ENCODE measurements at regions not wholly inside any gene's neighbourhood (a gene's known extent, or its start where the extent isn't known, plus 50 kb on each side); places are given as distances from the start of the nearest gene placed in this dataset.
"Not testable (repeated sequence)": the region's sequence is repeated elsewhere in the genome, so short reads cannot be mapped to it uniquely, and the experiment has no call there.

GRCh38 chr3:169007145-169007544 is 656.4 kb downstream of the MECOM start:
- Histone ChIP-seq H3K27ac (ENCODE audit: low read length) (no peak overlapping the region), H3K4me2 (ENCODE audit: low read depth, low read length) (no peak overlapping the region), H3K9me3 (replicated peaks; ENCODE audit: insufficient read depth, low read length) (no peaks in the 10 kb centered on the region), H3K9ac (ENCODE audit: low read length) (no peak overlapping the region), H3K4me3 (ENCODE audit: low read length) (no peak overlapping the region), H3K79me2 (ENCODE audit: low read length) (no peaks in the 10 kb centered on the region), H2AFZ (ENCODE audit: low read length) (no peak overlapping the region), H3K27me3 (replicated peaks; ENCODE audit: insufficient read depth, low read length) (no peaks in the 10 kb centered on the region), H3F3A (ENCODE audit: insufficient read depth, low read length) (no peaks in the 10 kb centered on the region), H3K36me3 (replicated peaks; ENCODE audit: insufficient read depth, low read length) (no peaks in the 10 kb centered on the region), H3K9me2 (replicated peaks; ENCODE audit: insufficient read depth, low read length) (no peaks in the 10 kb centered on the region), H4K20me1 (ENCODE audit: insufficient read depth, low read length) (no peaks in the 10 kb centered on the region), H3K4me1 (ENCODE audit: low read length) (peaks cover 9% of the 10 kb centered on the region)
- TF ChIP-seq EZH2phosphoT487 (IDR thresholded peaks at IDR 0.05; ENCODE audit: low read length) (no peak), EZH2 (optimal IDR thresholded peaks at IDR 0.05; ENCODE audit: low read depth, low read length) (no peak), CTCF (IDR thresholded peaks at IDR 0.05; ENCODE audit: low read length) (no peak)
- no peak for DNase-seq

- H3K79me2 ChIP-seq (ENCODE audit: low read length); H3K4me2 ChIP-seq (ENCODE audit: low read depth, low read length): not testable (repeated sequence)
These were observed 657.1 kb downstream of the MECOM start for GRCh38 chr3:169006398-169006797.

GRCh38 chr3:169002689-169003088 is 660.8 kb downstream of the MECOM start:
- Histone ChIP-seq H3F3A (ENCODE audit: insufficient read depth, low read length) (peaks cover 3% of the 10 kb centered on the region; the same call in 1 of the 2 replicates), H3K27ac (ENCODE audit: low read length) (no peak overlapping the region), H3K9ac (ENCODE audit: low read length) (no peak overlapping the region), H3K4me3 (ENCODE audit: low read length) (no peak overlapping the region), H2AFZ (ENCODE audit: low read length) (no peak overlapping the region), H3K36me3 (replicated peaks; ENCODE audit: insufficient read depth, low read length) (no peaks in the 10 kb centered on the region), H3K9me2 (replicated peaks; ENCODE audit: insufficient read depth, low read length) (no peaks in the 10 kb centered on the region), H3K4me2 (ENCODE audit: low read depth, low read length) (no peak overlapping the region), H3K79me2 (ENCODE audit: low read length) (no peaks in the 10 kb centered on the region), H3K9me3 (replicated peaks; ENCODE audit: insufficient read depth, low read length) (no peaks in the 10 kb centered on the region), H3K4me1 (ENCODE audit: low read length) (peaks cover 9% of the 10 kb centered on the region), H4K20me1 (ENCODE audit: insufficient read depth, low read length) (no peaks in the 10 kb centered on the region), H3K27me3 (replicated peaks; ENCODE audit: insufficient read depth, low read length) (no peaks in the 10 kb centered on the region)
- DNase-seq = no peak
- no peak for TF ChIP-seq EZH2 (optimal IDR thresholded peaks at IDR 0.05; ENCODE audit: low read depth, low read length)

More at GRCh38 chr3:169006398-169006797, 657.1 kb downstream of the MECOM start:
- not testable (repeated sequence) for H3F3A ChIP-seq (ENCODE audit: insufficient read depth, low read length); H4K20me1 ChIP-seq (ENCODE audit: insufficient read depth, low read length); H3K9me2 ChIP-seq (replicated peaks; ENCODE audit: insufficient read depth, low read length); H3K9me3 ChIP-seq (replicated peaks; ENCODE audit: insufficient read depth, low read length); H2AFZ ChIP-seq (ENCODE audit: low read length); H3K4me1 ChIP-seq (ENCODE audit: low read length); H3K9ac ChIP-seq (ENCODE audit: low read length); H3K27ac ChIP-seq (ENCODE audit: low read length); H3K27me3 ChIP-seq (replicated peaks; ENCODE audit: insufficient read depth, low read length); H3K4me3 ChIP-seq (ENCODE audit: low read length); DNase-seq; H3K36me3 ChIP-seq (replicated peaks; ENCODE audit: insufficient read depth, low read length)

GRCh38 chr3:168998792-168999191 is 664.7 kb downstream of the MECOM start:
- no peaks in the 10 kb centered on the region for H3K36me3 ChIP-seq (replicated peaks; ENCODE audit: insufficient read depth, low read length)
- H3K9me2 ChIP-seq (replicated peaks; ENCODE audit: insufficient read depth, low read length) = no peaks in the 10 kb centered on the region
- no peak for DNase-seq
- H3F3A ChIP-seq (ENCODE audit: insufficient read depth, low read length) = peaks cover 3% of the 10 kb centered on the region; the same call in 1 of the 2 replicates
- TF ChIP-seq CTCF (IDR thresholded peaks at IDR 0.05; ENCODE audit: low read length) (no peak), EZH2 (optimal IDR thresholded peaks at IDR 0.05; ENCODE audit: low read depth, low read length) (no peak), EZH2phosphoT487 (IDR thresholded peaks at IDR 0.05; ENCODE audit: low read length) (no peak)
- no peak overlapping the region for H3K9ac ChIP-seq (ENCODE audit: low read length)
- peaks cover 1% of the 10 kb centered on the region; the same call in 1 of the 2 replicates for H3K4me1 ChIP-seq (ENCODE audit: low read length)
- no peak overlapping the region for H2AFZ ChIP-seq (ENCODE audit: low read length)
- H3K27me3 ChIP-seq (replicated peaks; ENCODE audit: insufficient read depth, low read length) = no peaks in the 10 kb centered on the region
- H3K4me2 ChIP-seq (ENCODE audit: low read depth, low read length) = no peak overlapping the region
- no peak overlapping the region for H3K27ac ChIP-seq (ENCODE audit: low read length)
- H3K79me2 ChIP-seq (ENCODE audit: low read length) = no peaks in the 10 kb centered on the region
- no peaks in the 10 kb centered on the region for H3K9me3 ChIP-seq (replicated peaks; ENCODE audit: insufficient read depth, low read length)
- H4K20me1 ChIP-seq (ENCODE audit: insufficient read depth, low read length) = no peaks in the 10 kb centered on the region
- H3K4me3 ChIP-seq (ENCODE audit: low read length) = no peak overlapping the region

All from MM.1S (cell line).